GM23248 (cell line): ENCODE measurements at regions not wholly inside any gene's neighbourhood (a gene's known extent, or its start where the extent isn't known, plus 50 kb on each side); places are given as distances from the start of the nearest gene placed in this dataset.

Experiments
- EZH2 ChIP-seq: fragments of 200-600 bp; sonication (generic); IDR thresholded peaks from 2 replicates; pipeline ENCODE4 v1.6.1; 2018; ENCODE audit warnings: antibody characterized with exemption, mild to moderate bottlenecking; ENCODE audit not compliant: insufficient read depth, poor library complexity, severe bottlenecking
- EZH2phosphoT487 ChIP-seq: fragments of 200-600 bp; sonication (generic); IDR thresholded peaks from 2 replicates; pipeline ENCODE4 v1.6.1; 2018; ENCODE audit warnings: antibody characterized with exemption, moderate library complexity, mild to moderate bottlenecking, low read depth; ENCODE audit not compliant: insufficient read depth

DNA sequence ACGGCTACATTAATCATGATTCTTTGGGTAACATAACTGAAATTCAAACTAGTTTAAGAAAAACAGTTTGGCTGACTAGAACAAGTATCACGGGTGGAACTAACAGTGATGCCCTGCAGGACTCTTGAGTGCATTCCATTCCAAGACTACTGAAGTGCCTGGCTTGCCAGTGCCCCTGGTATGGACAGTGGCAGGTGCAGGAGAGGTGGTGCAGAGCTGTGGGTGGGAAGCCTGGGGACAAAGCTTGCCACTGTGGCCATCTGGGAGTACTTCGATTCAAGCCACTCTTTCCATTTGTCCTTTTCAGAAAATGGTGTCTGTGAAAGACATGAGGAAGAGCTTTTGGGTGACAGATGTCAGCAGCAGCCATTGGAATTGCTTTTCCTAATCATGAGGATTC lies 166.5 kb downstream of the RRAGC start:
- TF ChIP-seq EZH2 = no peak
- TF ChIP-seq EZH2phosphoT487 = no peak
